ENCODE measurements at regions not wholly inside any gene's neighbourhood (a gene's known extent, or its start where the extent isn't known, plus 50 kb on each side); places are given as distances from the start of the nearest gene placed in this dataset.
A peak's percentile ranks its signal among the peaks of the same experiment; 100 is the strongest.
"Not testable (repeated sequence)": the region's sequence is repeated elsewhere in the genome, so short reads cannot be mapped to it uniquely, and the experiment has no call there.

DNA sequence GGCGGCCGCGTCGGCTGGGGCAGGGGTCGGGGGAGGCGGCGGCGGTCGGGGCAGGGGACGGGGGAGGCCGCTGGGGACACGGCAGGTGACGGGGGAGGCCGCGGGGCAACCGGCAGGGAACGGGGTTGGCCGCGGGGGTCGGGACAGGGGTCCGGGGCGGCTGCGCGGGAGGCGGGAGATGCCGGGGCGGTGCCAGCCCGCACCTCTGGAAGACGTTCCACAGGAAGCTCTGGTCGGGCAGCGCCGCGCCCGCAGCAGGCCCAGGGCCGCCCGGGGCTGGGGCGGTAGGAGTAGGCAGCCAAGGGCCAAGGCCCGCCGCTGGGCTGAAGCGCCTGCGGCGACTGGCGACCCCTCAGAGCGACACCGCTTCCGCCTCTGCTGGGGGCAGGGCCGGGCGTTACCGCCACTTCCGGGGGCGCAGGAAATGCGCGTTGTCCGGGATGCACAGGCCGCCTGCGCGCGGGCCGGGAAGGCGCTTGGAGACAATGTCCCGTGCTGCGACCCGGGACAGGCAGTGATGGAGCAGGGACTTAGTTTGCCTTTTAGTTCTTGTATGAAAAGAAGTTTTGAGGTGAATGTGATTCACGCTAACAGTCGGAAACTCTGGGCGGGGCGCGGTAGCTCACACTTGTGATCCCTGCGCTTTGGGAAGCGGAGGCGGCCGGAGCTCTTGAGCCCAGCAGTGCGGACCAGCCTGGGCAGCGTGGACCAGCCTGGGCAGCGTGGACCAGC is 110.0 kb upstream of the LPCAT1 start:
- DNase-seq, result peak; percentile 55

DNA sequence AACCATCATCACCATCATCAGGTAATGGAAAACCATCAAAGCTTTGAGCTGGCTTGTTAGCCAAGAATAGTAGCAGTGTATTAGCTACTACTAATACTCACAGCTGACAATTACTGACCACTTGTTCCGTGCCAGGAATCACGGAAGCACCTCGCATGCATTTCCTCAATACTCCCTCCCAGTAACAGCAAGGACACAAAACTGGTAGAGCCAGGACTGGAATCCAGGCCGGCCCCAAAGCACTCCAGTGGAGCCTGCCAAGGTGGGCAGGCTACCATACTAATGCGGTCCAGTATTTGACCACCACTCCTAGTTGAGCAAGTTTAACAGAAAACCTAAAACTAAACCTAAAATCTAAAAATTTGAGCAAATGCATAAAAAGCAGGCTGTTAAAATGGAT is 107.2 kb upstream of the LPCAT1 start:
- not testable (repeated sequence) for DNase-seq

DNA sequence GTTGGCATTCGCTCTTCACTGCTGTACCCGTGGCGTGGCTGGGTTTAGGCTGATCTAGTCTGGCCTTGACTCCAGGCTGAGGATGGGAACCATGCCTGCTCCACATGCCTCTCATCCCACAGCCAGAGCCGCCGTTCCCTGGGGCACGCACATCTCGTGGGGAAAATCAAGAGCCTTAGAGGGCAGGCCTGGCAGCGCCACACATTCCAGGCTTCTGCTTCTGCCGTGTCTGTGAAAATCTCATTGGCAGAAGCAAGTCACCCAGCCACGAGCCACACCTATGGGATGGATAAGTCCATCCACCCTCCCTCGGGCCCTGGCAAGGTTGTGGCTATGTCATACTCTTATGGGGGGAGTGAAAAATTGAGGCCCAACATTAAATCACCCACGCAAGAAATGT is 102.6 kb upstream of the LPCAT1 start:
- not testable (repeated sequence) for DNase-seq

DNA sequence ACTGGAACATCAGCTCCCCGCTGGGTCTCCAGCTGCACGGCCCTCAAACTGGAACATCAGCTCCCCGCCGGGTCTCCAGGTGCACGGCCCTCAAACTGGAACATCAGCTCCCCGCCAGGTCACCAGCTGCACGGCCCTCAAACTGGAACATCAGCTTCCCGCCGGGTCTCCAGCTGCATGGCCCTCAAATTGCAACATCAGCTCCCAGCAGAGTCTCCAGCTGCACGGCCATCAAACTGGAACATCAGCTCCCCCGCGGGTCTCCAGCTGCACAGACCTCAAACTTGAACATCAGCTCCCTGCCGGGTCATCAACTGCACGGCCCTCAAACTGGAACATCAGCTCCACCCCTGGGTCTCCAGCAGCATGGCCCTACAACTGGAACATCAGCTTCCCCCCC is 95.8 kb upstream of the LPCAT1 start:
- DNase-seq, result not testable (repeated sequence)

DNA sequence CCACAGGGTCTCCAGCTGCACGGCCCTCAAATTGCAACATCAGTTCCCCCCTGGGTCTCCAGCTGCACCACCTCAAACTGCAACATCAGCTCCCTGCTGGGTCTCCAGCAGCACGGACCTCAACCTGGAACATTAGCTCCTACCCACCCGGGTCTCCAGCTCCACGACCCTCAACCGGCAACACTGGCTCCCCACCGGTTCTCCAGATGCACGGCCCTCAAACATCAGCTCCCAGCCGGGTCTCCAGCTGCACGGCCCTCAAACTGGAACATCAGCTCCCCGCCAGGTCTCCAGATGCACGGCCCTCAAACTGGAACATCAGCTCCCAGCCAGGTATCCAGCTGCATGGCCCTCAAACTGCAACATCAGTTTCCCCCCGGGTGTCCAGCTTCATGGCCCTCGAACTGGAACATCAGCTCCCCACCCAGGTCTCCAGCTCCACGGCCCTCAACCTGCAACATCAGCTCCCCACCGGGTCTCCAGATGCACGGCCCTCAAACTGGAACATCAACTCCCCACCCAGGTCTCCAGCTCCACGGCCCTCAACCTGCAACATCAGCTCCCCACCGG is 94.6 kb upstream of the LPCAT1 start:
- DNase-seq, result not testable (repeated sequence)

DNA sequence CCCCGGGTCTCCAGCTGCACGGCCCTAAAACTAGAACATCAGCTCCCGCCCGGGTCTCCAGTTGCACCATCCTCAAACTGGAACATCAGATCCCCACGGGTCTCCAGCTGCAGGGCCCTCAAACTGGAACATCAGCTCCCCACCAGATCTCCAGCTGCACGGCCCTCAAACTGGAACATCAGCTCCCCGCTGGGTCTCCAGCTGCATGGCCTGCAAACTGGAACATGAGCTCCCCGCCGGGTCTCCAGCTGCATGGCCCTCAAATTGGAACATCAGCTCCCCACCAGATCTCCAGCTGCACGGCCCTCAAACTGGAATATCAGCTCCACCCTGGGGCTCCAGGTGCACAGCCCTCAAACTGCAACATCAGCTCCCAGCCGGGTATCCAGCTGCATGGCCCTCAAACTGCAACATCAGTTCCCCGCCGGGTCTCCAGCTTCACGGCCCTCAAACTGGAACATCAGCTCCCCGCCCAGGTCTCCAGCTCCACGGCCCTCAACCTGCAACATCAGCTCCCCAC is 93.5 kb upstream of the LPCAT1 start:
- DNase-seq, result not testable (repeated sequence)

DNA sequence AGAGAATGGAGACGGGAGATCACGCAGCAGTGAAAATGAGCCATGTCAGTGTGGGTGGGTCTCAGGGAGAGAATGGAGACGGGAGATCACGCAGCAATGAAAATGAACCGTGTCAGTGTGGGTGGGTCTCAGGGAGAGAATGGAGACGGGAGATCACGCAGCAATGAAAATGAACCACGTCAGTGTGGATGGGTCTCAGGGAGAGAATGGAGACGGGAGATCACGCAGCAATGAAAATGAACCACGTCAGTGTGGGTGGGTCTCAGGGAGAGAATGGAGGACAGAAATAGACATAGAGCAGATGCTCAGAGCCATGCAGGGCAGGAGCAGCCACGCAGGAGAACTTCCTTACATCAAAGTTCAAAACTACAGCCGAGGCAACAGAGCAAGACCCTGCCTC is 89.8 kb upstream of the LPCAT1 start:
- DNase-seq, result not testable (repeated sequence)

DNA sequence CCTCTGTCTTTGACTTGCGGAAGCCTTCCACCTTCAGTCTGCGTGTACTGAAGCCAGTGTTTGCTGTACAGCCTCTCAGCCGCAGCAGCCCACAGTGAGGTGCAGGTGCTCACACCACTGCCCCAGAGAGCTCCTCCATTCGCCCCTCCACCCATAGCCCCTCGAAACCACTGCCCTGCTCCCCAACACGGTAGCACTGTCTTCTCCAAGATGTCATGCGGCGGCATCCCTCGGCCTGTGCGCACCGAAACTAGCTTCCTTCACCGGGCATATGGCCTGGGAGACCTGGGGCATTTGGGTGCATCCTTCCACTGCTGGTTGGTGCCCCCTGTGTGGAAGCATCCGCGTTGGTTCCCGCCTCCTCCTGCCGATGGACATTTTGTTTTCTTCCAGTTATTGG is 86.8 kb upstream of the LPCAT1 start:
- not testable (repeated sequence) for DNase-seq

DNA sequence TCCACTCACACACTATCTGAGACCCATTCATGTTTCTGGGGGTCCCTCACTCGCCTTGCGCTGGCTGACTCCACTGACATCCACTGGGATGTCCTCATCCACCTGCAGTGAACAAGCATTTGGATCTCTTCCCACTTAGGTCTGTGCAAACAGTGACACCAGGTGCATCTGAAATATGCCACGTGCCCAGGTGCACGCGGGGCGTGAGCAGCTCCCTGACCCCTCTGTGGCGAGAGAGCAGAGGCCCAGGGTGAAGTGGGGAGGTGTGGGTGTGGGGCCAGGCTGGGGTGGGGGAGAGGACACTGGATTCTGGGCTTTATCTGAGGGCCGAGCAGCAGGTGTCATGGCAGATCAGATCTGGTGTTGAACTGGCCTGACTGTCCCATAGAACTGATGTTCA is 85.4 kb upstream of the LPCAT1 start:
- DNase-seq, result not testable (repeated sequence)

DNA sequence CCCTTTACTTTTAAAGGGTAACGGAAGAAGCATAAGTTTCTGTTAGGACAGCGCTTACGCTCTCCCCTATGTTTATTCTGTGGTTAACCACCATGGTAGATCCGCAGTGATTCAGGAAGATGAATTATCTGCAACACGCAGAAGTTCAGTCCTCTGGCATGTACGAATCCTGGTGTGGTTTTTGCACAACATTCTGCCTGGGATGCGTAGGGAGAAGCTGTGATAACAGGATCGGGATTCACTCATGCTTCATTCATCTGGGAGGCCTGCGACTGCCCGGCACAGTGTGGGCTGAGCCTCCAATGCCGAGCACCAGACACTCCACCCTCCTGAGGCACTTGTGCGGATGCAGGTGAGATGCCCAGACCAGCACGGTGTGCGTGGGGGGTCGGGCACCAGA is 84.6 kb upstream of the LPCAT1 start:
- not testable (repeated sequence) for DNase-seq

DNA sequence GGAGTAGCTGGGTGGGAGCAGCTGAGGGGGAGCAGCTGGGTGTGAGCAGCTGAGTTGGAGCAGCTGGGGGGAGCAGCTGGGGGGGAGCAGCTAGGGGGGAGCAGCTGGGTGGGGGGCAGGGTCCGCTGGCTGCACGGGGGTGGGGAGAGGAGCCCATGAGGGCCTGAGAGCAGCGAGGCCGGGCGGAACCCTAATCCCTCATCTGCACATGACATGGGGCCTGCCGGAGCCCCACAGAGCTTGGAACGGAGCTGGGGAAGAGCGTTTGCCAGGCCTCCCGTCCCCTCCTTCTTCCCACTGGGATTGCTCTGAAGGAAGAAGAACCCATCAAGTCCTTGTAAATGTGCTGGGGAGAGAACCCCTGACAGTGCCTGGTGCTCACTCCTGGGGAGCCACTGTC is 83.2 kb upstream of the LPCAT1 start:
- not testable (repeated sequence) for DNase-seq

DNA sequence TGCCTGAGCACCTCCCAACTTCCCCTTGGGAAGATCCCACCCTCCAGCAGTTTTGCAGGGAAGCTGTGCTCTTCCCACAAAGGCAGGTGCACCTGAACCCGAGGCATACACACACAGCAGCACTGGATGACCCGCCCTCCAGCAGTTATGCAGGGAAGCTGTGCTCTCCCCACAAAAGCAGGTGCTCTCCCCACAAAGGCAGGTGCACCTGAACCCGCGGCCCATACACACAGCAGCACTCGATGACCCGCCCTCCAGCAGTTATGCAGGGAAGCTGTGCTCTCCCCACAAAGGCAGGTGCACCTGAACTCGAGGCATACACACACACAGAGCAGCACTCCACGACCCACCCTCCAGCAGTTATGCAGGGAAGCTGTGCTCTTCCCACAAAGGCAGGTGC is 80.2 kb upstream of the LPCAT1 start:
- DNase-seq, result not testable (repeated sequence)

DNA sequence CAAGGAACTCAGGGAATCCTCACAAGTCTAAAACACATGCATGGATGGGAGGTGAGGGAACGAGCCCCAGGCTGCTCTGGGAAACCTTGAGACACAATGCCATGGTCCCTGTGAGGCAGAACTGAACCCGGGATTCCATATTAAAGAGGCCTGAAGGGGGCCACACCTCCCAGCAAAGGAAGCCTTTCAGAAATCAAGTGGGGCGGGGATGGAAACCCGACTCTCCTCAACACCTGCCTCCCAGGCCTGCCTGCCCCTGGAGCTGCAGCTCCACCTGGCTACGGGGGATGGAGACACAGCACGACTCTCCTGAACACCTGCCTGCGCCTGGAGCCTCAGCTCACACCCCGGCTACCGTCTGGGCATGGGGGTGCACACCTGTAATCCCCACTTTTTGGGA is 77.8 kb upstream of the LPCAT1 start:
- DNase-seq, result peak; percentile 44

DNA sequence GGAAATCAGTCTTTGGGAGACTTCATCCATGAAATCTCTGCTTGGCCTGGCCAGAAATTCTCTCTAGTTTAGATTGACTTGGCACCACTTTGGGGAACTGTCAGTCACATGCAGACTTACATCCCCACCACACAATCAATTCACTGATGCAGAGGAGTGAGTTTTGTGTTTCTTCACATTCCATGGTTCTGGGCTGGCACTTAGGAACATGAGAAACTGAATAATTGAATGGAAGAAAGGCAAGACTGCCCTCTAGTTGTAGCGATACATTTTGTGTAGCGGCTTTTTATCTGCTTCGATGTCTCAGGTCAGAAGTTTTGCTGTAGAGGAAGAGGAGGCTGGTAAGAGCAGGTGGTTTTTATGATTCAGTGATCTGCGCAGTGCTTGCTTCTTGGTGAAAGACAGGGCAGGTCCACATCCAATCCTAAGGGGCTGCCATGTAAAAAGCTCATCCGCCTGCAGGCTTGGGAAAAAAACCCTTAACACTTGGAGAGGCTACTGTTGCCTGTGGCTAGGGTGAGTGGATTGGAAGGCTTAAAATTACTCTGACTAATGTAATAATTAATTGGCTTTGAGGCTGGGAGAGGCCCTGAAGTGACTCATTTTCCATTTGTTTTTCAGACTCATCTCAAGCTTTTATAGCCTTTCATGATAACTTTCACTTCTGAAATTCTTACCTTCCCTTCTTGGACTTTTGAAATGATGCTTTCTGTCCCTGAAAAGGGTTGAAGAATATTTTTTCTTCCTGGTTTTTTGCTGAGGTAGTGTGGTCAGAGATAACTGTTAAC is 75.4 kb upstream of the LPCAT1 start:
- not testable (repeated sequence) for DNase-seq

DNA sequence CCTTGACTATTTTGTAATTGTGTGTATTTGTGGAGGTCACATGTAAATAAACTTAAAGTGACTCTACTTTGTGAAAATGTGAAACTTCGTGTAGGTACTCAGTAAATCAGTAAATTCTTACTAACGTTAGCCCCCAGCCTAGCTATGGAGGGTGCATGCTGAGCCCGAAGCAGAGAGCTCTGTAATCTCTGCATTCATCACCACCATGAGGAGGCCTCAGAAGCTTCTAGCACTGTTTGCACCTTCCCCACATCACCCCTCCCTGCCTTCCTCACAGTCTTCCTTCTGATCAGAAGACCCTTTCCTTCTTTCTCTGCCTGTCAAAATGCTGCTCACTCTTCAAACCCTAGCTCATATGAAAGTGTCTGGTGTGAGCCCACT is 73.3 kb upstream of the LPCAT1 start:
- DNase-seq, result not testable (repeated sequence)

DNA sequence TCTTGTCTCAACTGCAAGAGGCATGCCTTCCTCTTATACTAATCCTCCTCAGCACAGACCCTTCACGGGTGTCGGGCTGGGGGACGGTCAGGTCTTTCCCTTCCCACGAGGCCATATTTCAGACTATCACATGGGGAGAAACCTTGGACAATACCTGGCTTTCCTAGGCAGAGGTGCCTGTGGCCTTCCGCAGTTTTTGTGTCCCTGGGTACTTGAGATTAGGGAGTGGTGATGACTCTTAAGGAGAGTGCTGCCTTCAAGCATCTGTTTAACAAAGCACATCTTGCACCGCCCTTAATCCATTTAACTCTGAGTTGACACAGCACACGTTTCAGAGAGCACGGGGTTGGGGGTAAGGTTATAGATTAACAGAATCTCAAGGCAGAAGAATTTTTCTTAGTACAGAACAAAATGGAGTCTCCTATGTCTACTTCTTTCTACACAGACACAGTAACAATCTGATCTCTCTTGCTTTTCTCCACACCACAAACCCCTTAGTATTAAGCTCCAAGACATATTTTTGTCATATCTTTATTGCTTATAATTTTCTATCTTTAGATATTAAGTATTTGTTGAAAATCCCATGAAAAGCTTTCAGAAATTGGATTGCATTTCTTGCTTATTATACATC is 72.8 kb upstream of the LPCAT1 start:
- not testable (repeated sequence) for DNase-seq

DNA sequence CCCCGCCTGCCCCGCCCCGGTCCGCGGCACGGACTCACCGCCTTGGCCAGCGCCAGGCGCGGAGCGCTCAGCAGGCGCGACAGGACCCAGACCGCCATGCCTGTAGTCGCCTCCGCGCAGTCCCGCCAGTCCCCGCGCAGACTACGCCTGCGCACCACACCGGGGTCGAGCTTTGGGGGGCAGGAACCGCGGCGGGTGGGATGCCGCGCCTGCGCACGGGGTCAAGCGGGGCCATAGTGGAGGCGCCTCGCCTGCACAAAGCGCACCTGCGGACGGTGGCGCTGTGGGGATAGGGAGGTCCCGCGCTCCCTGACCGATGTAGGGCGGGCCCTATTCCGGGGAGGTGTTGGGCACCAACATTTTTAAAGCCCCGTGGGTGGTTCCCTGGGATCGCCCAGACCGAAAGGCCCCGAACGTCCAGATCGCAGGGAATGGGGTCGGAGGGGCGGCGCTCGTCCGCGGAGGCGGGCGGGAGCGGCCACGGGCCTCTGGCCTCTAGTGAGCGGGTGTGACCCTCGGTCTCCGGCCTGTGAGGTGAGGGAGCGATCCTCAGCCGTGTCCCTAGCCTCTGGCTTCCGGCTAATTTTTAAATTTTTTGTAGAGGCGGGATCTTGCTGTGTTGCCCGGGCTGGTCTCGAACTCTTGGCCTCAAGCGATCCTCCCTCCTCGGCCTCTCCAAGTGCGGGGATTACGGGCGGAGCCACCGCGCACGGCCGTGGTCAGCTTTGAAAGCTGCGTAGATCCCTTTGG is 70.8 kb upstream of the LPCAT1 start:
- DNase-seq, result peak; percentile 39

DNA sequence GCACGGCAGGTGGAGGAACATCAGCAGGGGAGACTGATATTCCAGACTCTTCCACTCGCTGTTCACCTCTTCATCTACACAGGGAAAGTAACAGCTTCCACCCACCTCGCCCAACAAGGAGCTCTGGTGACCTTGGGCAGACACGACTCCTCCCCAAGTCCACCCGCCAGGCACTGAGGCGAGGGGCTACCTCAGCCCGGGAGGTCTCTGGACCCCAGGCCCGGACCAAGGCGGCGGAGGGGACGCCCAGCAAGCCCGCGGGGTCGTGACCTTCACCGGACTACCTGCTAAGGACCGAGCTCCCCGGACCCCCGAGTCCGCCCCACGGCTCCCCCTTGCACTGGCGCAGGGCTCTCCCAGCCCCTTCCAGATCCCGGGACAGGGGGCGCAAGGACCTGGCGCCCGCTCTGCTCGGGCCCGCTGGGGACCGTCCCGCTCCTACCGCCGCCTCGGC is 70.2 kb upstream of the LPCAT1 start:
- DNase-seq, result no peak

DNA sequence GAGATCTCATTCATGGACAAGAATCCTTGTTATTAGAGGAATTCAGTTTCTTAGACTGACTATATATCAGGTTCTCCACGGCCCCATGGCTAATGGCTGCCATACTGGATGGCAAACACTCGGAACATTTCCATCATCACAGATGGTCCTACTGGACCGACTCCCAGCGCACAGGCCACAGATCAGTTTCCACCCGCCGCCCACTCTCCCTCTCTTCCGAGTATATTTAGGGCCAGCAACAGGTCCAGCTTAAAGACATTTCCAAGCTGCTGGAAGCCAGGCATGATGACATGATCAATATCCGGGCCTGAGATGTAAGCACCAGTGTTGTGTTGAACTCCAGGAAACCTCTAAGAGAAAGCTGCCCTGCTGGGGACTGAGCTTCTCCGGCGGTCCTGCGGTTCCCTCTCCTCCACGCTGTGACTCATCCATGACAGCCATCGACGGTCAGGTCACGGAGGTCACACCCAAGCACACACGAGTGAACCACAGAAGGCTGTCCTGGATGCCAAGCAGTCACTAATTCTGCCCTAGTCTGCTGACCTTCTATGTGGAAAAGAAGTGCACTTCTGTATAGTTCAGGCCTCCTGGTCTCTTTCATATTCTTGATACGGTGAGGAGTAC is 64.4 kb upstream of the LPCAT1 start:
- DNase-seq, result not testable (repeated sequence)

DNA sequence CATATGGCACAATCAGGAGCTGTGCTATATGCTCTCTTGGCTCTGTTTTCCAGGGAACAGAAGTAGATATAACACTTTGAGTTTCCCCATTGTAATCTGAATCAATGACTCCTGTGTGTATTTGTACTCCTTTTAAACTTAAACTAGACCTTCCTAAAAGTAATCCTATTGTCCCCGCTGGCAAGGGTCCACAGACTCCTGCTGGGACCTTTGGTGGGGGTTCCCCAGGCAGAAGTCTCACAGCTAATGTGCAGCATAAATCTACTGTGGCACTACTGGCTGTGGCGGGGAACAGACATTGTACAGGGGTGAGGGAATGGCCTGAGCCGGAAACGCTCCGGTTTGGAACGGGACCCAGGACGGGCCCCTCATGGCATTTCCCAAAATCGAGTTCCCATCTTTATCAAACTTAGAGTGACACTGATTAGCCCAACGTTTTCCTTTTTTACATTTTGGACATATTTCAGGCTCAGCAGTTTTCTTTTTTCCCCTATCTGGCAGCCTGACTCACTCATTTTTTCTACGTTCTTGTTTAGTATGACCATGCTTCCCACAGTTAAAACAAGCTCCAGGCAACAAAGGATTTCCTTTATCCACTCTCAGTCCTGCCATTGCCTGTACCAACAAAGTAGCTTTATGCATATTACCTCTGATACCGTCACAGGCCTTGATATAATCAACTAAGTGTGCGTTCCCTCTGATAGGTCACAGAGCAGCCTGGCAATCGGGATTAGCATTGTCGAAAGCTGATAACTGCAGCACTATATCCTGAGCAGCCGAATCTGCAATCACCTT is 59.5 kb upstream of the LPCAT1 start:
- not testable (repeated sequence) for DNase-seq

DNA sequence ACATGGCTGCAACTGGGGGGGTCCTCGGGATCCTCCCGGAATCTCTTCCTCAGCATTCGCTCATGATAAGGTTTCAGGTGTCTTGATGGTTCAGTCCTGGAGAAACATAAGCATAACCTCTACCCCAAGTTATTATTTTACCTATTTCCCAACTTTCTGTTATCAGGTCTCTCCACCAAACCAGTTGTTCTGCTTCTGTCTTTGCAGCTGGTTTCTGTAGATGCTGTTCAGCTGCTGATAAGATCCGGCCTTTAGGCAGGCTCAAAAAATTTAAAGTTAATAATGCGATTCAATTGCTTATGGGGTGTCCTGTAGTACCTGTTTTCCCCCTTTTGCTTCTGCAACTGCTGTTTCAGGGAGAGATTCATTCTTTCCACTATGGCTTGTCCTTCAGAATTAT is 55.6 kb upstream of the LPCAT1 start:
- DNase-seq, result not testable (repeated sequence)
